CD4-positive, alpha-beta T cell (primary cell): ENCODE measurements at regions not wholly inside any gene's neighbourhood (a gene's known extent, or its start where the extent isn't known, plus 50 kb on each side); places are given as distances from the start of the nearest gene placed in this dataset.

Experiments
- ATAC-seq: fragments of 200-7000 bp; cut with Tn5 transposase; one replicate; pipeline ENCODE4 v1.10.0; 2022; ENCODE audit warnings: mild to moderate bottlenecking; ENCODE audit not compliant: poor library complexity
- CTCF ChIA-PET: fragments of 350-600 bp; sonication (Branson Sonifier 250); formaldehyde crosslinking; loops from one replicate; lab custom pipeline; 2021; ENCODE audit warnings: antibody characterized with exemption, inconsistent platforms; lab: Charles Lee
- POLR2A ChIA-PET: fragments of 350-600 bp; sonication (Branson Sonifier 250); formaldehyde crosslinking; loops from one replicate; lab custom pipeline; 2021; ENCODE audit warnings: antibody characterized with exemption, inconsistent platforms; lab: Charles Lee
- DNase-seq, 14 experiments: peaks; one replicate each; pipeline ENCODE4 v3.0.0-alpha.2; 2013 to 2020; ENCODE audit warnings: mixed read lengths in 2 of 14
- H3K27ac ChIP-seq, 2 donors: one replicate each; pipeline versions ENCODE4 v1.5.1 to v1.7.0; 2013; ENCODE audit warnings: low read length in 2 of 2, low read depth in 1 of 2, mild to moderate bottlenecking in 1 of 2
- H3K27me3 ChIP-seq, 2 experiments: 1 replicate in 1 of 2; 2 replicates in 1 of 2; pipeline versions ENCODE4 v1.6.1 to v1.7.0; 2013; ENCODE audit warnings: low read length in 2 of 2, control low read depth in 1 of 2, mild to moderate bottlenecking in 1 of 2, moderate library complexity in 1 of 2; ENCODE audit not compliant: insufficient read depth in 2 of 2, control insufficient read depth in 1 of 2
- H3K36me3 ChIP-seq: one replicate; pipeline ENCODE4 v1.6.1; 2013; ENCODE audit warnings: low read length, control low read depth; ENCODE audit not compliant: insufficient read depth
- H3K4me1 ChIP-seq: one replicate; pipeline ENCODE4 v1.6.1; 2013; ENCODE audit warnings: low read length, control low read depth; ENCODE audit not compliant: insufficient read depth
- H3K4me3 ChIP-seq: one replicate; pipeline ENCODE4 v1.5.1; 2013; ENCODE audit warnings: mild to moderate bottlenecking, low read length, moderate library complexity
- H3K9me3 ChIP-seq, 2 experiments: 1 replicate in 1 of 2; 2 replicates in 1 of 2; pipeline versions ENCODE4 v1.6.1 to v1.7.0; 2013; ENCODE audit warnings: low read length in 2 of 2, mild to moderate bottlenecking in 2 of 2, control low read depth in 1 of 2, moderate library complexity in 1 of 2; ENCODE audit not compliant: control insufficient read depth in 1 of 2, insufficient read depth in 1 of 2
- H3K27ac Mint-ChIP-seq: one replicate; pipeline ENCODE4 v1.8.0; 2020; ENCODE audit warnings: mixed read lengths
- H3K27me3 Mint-ChIP-seq: one replicate; pipeline ENCODE4 v1.8.0; 2021; ENCODE audit warnings: mixed read lengths
- H3K36me3 Mint-ChIP-seq: one replicate; pipeline ENCODE4 v1.8.0; 2021; ENCODE audit warnings: low read depth, mixed read lengths
- H3K4me1 Mint-ChIP-seq: one replicate; pipeline ENCODE4 v1.8.0; 2021; ENCODE audit warnings: low read depth, mixed read lengths
- H3K4me3 Mint-ChIP-seq: one replicate; pipeline ENCODE4 v1.8.0; 2020; ENCODE audit warnings: mild to moderate bottlenecking, mixed read lengths
- H3K9me3 Mint-ChIP-seq: one replicate; pipeline ENCODE4 v1.8.0; 2020; ENCODE audit warnings: mixed read lengths
- intact Hi-C, 2 experiments: fragments of 100-400 bp; cut with DNase I in 1 of 2; cut with micrococcal nuclease in 1 of 2; formaldehyde crosslinking; loops; one replicate each; pipeline versions ENCODE4 v1.15.1 to v1.9.0; 2023 to 2025; cut with DNase I, micrococcal nuclease
- TF ChIP-seq, protein P1 (sequence below): fragments of 200-600 bp; IDR thresholded peaks from one replicate; pipeline ENCODE4 v1.8.0; 2022; ENCODE audit warnings: antibody characterized with exemption, mild to moderate bottlenecking

GRCh38 chr10:78437407-78437768 is 403.7 kb downstream of the RPS24 start:
- Histone ChIP-seq H3K27ac (no peak overlapping the region), H3K4me3 (no peak overlapping the region), H3K27me3 (no peaks in the 10 kb centered on the region), H3K36me3 (no peaks in the 10 kb centered on the region), H3K4me1 (no peaks in the 10 kb centered on the region), H3K9me3 (no peaks in the 10 kb centered on the region)
- Mint-ChIP-seq H3K4me1 (no peaks in the 10 kb centered on the region), H3K27ac (no peak overlapping the region), H3K27me3 (peaks cover 13% of the 10 kb centered on the region), H3K9me3 (no peaks in the 10 kb centered on the region), H3K36me3 (no peaks in the 10 kb centered on the region), H3K4me3 (no peak overlapping the region)
- CTCF ChIA-PET = no interaction called here
- intact Hi-C loops = no loop called here
- ATAC-seq (no peak), DNase-seq (no peak)
- TF ChIP-seq, protein P1, sequence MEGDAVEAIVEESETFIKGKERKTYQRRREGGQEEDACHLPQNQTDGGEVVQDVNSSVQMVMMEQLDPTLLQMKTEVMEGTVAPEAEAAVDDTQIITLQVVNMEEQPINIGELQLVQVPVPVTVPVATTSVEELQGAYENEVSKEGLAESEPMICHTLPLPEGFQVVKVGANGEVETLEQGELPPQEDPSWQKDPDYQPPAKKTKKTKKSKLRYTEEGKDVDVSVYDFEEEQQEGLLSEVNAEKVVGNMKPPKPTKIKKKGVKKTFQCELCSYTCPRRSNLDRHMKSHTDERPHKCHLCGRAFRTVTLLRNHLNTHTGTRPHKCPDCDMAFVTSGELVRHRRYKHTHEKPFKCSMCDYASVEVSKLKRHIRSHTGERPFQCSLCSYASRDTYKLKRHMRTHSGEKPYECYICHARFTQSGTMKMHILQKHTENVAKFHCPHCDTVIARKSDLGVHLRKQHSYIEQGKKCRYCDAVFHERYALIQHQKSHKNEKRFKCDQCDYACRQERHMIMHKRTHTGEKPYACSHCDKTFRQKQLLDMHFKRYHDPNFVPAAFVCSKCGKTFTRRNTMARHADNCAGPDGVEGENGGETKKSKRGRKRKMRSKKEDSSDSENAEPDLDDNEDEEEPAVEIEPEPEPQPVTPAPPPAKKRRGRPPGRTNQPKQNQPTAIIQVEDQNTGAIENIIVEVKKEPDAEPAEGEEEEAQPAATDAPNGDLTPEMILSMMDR = no peak
- POLR2A ChIA-PET = no interaction called here

GRCh38 chr10:78437998-78438906 is 404.6 kb downstream of the RPS24 start:
- Histone ChIP-seq H3K9me3 (no peaks in the 10 kb centered on the region), H3K27ac (no peak overlapping the region), H3K4me3 (no peak overlapping the region), H3K27me3 (no peaks in the 10 kb centered on the region), H3K36me3 (no peaks in the 10 kb centered on the region), H3K4me1 (no peaks in the 10 kb centered on the region)
- no peak for ATAC-seq
- TF ChIP-seq, protein P1 = no peak
- Mint-ChIP-seq H3K27ac (no peak overlapping the region), H3K9me3 (no peaks in the 10 kb centered on the region), H3K36me3 (no peaks in the 10 kb centered on the region), H3K27me3 (peaks cover 13% of the 10 kb centered on the region), H3K4me1 (no peaks in the 10 kb centered on the region), H3K4me3 (no peak overlapping the region)
- CTCF ChIA-PET = no interaction called here
- intact Hi-C loops = no loop called here
- DNase-seq = peak in 5 of 14 experiments; percentile 5 to 34 (median 16)
- POLR2A ChIA-PET = no interaction called here

- Mint-ChIP-seq H3K27me3 (peaks cover 13% of the 10 kb centered on the region), H3K27ac (no peak overlapping the region), H3K4me1 (no peaks in the 10 kb centered on the region), H3K4me3 (no peak overlapping the region), H3K9me3 (no peaks in the 10 kb centered on the region), H3K36me3 (no peaks in the 10 kb centered on the region)
- ATAC-seq (no peak), DNase-seq (peak in 1 of 14 experiments; percentile 24)
- CTCF ChIA-PET = no interaction called here
- Histone ChIP-seq H3K4me3 (no peak overlapping the region), H3K36me3 (no peaks in the 10 kb centered on the region), H3K27me3 (no peaks in the 10 kb centered on the region), H3K9me3 (no peaks in the 10 kb centered on the region), H3K4me1 (no peaks in the 10 kb centered on the region), H3K27ac (no peak overlapping the region)
- POLR2A ChIA-PET = no interaction called here
- intact Hi-C loops = no loop called here
- TF ChIP-seq, protein P1 = no peak
Measured at GRCh38 chr10:78438907-78439809, 405.5 kb downstream of the RPS24 start.
